CD4-positive, alpha-beta memory T cell (primary cell): ENCODE measurements at regions not wholly inside any gene's neighbourhood (a gene's known extent, or its start where the extent isn't known, plus 50 kb on each side); places are given as distances from the start of the nearest gene placed in this dataset.

Experiments used
- CTCF ChIA-PET: fragments of 350-600 bp; sonication (Branson Sonifier 250); formaldehyde crosslinking; loops from one replicate; lab custom pipeline; 2021; ENCODE audit warnings: inconsistent platforms; ENCODE audit not compliant: partially characterized antibody; lab: Charles Lee
- POLR2A ChIA-PET: fragments of 350-600 bp; sonication (Branson Sonifier 250); formaldehyde crosslinking; loops from one replicate; lab custom pipeline; 2021; ENCODE audit not compliant: partially characterized antibody; lab: Charles Lee
- DNase-seq, 5 donors: peaks; one replicate each; pipeline versions ENCODE4 v3.0.0 to v3.0.0-alpha.2; 2020 to 2022; ENCODE audit warnings: mixed read lengths in 1 of 5
- H3K27ac ChIP-seq: one replicate; pipeline ENCODE4 v1.7.0; 2013; ENCODE audit warnings: low read depth, low read length
- H3K27me3 ChIP-seq: 2 replicates; pipeline ENCODE4 v1.7.0; 2013; ENCODE audit warnings: mild to moderate bottlenecking, low read length, moderate library complexity; ENCODE audit not compliant: insufficient read depth
- H3K36me3 ChIP-seq: 2 replicates; pipeline ENCODE4 v1.7.0; 2013; ENCODE audit warnings: mild to moderate bottlenecking, low read length, moderate library complexity; ENCODE audit not compliant: insufficient read depth
- H3K4me1 ChIP-seq: 2 replicates; pipeline ENCODE4 v1.7.0; 2013; ENCODE audit warnings: mild to moderate bottlenecking, low read length, moderate library complexity; ENCODE audit not compliant: insufficient read depth
- H3K4me3 ChIP-seq, 2 donors: one replicate each; pipeline ENCODE4 v1.7.0; 2013; ENCODE audit warnings: low read length in 2 of 2, mild to moderate bottlenecking in 1 of 2
- H3K9me3 ChIP-seq, 2 donors: one replicate each; pipeline ENCODE4 v1.7.0; 2013; ENCODE audit warnings: low read length in 2 of 2, control low read depth in 1 of 2; ENCODE audit not compliant: control insufficient read depth in 1 of 2
- H3K27ac Mint-ChIP-seq, 7 donors: one replicate each; pipeline ENCODE4 v1.8.0; 2020 to 2021; ENCODE audit warnings: mixed read lengths in 7 of 7, mild to moderate bottlenecking in 6 of 7, inconsistent platforms in 3 of 7, moderate library complexity in 3 of 7
- H3K27me3 Mint-ChIP-seq, 2 donors: one replicate each; pipeline ENCODE4 v1.8.0; 2020 to 2021; ENCODE audit warnings: mixed read lengths in 2 of 2
- H3K36me3 Mint-ChIP-seq, 2 donors: one replicate each; pipeline ENCODE4 v1.8.0; 2020 to 2021; ENCODE audit warnings: mixed read lengths in 2 of 2, inconsistent platforms in 1 of 2, mild to moderate bottlenecking in 1 of 2
- H3K4me1 Mint-ChIP-seq, 4 donors: one replicate each; pipeline ENCODE4 v1.8.0; 2020 to 2021; ENCODE audit warnings: mixed read lengths in 4 of 4, mild to moderate bottlenecking in 1 of 4
- H3K4me3 Mint-ChIP-seq, 8 donors: one replicate each; pipeline ENCODE4 v1.8.0; 2020 to 2021; ENCODE audit warnings: mixed read lengths in 8 of 8, mild to moderate bottlenecking in 7 of 8, moderate library complexity in 6 of 8, inconsistent platforms in 3 of 8
- H3K9me3 Mint-ChIP-seq, 8 donors: one replicate each; pipeline ENCODE4 v1.8.0; 2020 to 2021; ENCODE audit warnings: mixed read lengths in 8 of 8, mild to moderate bottlenecking in 5 of 8, inconsistent platforms in 3 of 8, moderate library complexity in 1 of 8
- intact Hi-C: fragments of 100-400 bp; cut with micrococcal nuclease; formaldehyde crosslinking; loops from one replicate; pipeline ENCODE4 v1.15.1; 2023

DNA sequence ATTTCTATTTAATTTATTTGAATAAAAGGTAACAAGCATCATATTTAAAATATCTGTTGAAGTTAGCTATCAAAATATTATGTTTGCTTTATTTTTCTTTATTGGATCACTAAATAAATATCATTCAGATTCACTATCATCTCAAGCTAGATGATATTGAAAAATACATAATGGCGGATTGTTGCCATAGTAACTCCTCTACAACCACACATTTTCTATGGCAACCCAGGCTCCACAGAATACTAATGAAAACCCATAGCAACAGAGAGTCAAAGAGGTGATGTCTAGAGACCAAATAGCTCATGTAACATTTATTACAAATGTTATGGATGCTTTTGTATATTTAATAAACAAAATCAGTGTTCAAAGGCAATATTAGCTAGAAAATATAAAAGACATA, 148.9 kb upstream of the CDK1 start:
- H3K9me3 Mint-ChIP-seq, result peaks cover 0 to 2% (median 0%) of the 10 kb centered on the region in 8 donors
- H3K4me1 Mint-ChIP-seq, result peaks cover 19 to 39% (median 22%) of the 10 kb centered on the region in 4 donors
- no peak overlapping the region for H3K27ac Mint-ChIP-seq
- Histone ChIP-seq H3K4me1 (no peaks in the 10 kb centered on the region), H3K36me3 (no peaks in the 10 kb centered on the region), H3K9me3 (no peaks in the 10 kb centered on the region), H3K27ac (no peak overlapping the region), H3K27me3 (no peaks in the 10 kb centered on the region), H3K4me3 (no peak overlapping the region)
- H3K4me3 Mint-ChIP-seq, result no peak overlapping the region
- peaks cover 11 to 25% of the 10 kb centered on the region in 2 donors for H3K36me3 Mint-ChIP-seq
- CTCF ChIA-PET, result interaction anchor here (2.3 kb wide), 1 partner anchor 17 kb away, joined by 10 read pairs; no protein-coding TSS in a partner anchor
- peak in 2 of 5 donors; percentile 7 to 24 for DNase-seq
- intact Hi-C loops, result no loop called here
- POLR2A ChIA-PET, result no interaction called here
- peaks cover 0 to 2% of the 10 kb centered on the region in 2 donors for H3K27me3 Mint-ChIP-seq

DNA sequence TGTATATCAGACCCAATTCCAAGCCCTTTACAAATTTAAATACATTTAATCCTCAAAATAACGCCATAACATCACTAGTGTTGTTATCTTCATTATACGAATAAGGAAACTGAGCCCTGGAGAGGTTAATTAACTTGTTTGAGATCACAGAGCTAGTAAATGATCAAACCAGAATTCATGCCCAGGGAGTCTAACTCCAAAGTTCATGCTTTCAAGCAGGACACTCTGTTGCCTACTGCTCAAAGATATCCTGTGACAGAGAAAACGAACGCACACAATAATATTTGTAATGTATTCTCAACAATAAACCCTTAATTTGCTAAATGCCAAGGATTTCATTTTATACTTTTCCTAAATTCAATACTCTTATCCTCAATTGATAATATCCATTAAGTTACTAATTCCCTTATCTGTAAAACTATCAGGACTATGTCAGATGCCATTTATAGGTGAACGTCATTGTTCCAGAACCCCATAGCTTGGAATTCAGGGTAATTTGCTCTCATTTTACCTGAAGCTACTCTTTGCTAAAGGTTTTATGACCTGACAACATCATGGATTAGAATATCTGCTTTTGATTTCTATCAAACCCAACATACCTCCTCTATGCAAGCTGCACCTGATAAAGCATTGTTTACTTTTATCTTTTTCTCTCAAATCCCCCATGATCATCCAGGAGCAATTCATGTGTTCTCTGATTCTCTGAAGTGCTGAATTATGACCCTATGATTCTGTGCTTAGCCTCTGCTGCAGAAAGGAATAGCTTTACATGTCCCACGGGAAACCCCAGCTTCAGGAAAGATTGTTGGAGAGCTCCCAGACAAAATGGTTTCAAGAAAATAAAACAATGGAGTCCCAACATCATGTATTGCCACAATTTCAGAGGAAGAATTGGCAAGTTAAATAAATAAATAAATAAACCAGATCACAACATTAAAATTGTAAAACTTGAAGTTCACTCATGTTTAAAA, 150.2 kb upstream of the CDK1 start:
- H3K36me3 ChIP-seq, result no peaks in the 10 kb centered on the region
- no peak overlapping the region for H3K4me3 ChIP-seq
- Mint-ChIP-seq H3K4me1 (peaks cover 12 to 30% (median 20%) of the 10 kb centered on the region in 4 donors), H3K4me3 (no peak overlapping the region), H3K27ac (peak overlapping the region in 1 of 7 donors; percentile 19), H3K9me3 (peaks cover 0 to 2% (median 0%) of the 10 kb centered on the region in 8 donors), H3K36me3 (peaks cover 7 to 16% of the 10 kb centered on the region in 2 donors), H3K27me3 (peaks cover 0 to 2% of the 10 kb centered on the region in 2 donors)
- no peaks in the 10 kb centered on the region for H3K27me3 ChIP-seq
- no peaks in the 10 kb centered on the region for H3K4me1 ChIP-seq
- H3K27ac ChIP-seq, result no peak overlapping the region
- POLR2A ChIA-PET, result no interaction called here
- no peak for DNase-seq
- intact Hi-C loops, result no loop called here
- CTCF ChIA-PET, result interaction anchor here (0.8 kb wide), 1 partner anchor 18 kb away, joined by 4 read pairs; no protein-coding TSS in a partner anchor
- H3K9me3 ChIP-seq, result no peaks in the 10 kb centered on the region

DNA sequence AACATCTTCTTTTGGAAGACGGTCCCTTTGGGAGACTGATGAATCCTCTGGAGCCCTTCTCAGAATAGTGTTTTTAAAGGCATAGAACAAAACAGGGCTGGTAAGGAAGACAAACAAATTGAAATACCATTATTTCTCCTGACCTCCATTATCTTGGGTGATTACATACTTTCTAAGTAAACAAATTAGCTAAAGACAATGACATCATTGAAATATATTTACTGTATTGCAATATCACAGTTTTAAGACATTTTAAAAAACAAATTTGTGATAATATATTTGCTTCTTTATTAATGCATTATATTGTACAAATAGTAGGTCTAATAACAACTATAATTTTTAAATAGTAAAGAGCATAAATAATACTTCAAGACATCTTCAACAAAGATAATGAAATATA, 152.2 kb upstream of the CDK1 start:
- ChIA-PET POLR2A (no interaction called here), CTCF (interaction anchor here (1.3 to 1.8 kb wide), 2 partner anchors 21 to 23 kb away, joined by 4 to 6 read pairs; no protein-coding TSS in a partner anchor)
- peaks cover 12 to 41% (median 25%) of the 10 kb centered on the region in 4 donors for H3K4me1 Mint-ChIP-seq
- peaks cover 0 to 2% (median 0%) of the 10 kb centered on the region in 8 donors for H3K9me3 Mint-ChIP-seq
- H3K4me3 ChIP-seq, result no peak overlapping the region
- H3K4me1 ChIP-seq, result no peaks in the 10 kb centered on the region
- peaks cover 0 to 2% of the 10 kb centered on the region in 2 donors for H3K27me3 Mint-ChIP-seq
- H3K4me3 Mint-ChIP-seq, result no peak overlapping the region
- H3K27ac ChIP-seq, result no peak overlapping the region
- H3K9me3 ChIP-seq, result no peaks in the 10 kb centered on the region
- DNase-seq, result no peak
- intact Hi-C loops, result no loop called here
- H3K27ac Mint-ChIP-seq, result no peak overlapping the region
- H3K36me3 Mint-ChIP-seq, result peaks cover 7 to 15% of the 10 kb centered on the region in 2 donors
- H3K27me3 ChIP-seq, result no peaks in the 10 kb centered on the region
- H3K36me3 ChIP-seq, result no peaks in the 10 kb centered on the region

DNA sequence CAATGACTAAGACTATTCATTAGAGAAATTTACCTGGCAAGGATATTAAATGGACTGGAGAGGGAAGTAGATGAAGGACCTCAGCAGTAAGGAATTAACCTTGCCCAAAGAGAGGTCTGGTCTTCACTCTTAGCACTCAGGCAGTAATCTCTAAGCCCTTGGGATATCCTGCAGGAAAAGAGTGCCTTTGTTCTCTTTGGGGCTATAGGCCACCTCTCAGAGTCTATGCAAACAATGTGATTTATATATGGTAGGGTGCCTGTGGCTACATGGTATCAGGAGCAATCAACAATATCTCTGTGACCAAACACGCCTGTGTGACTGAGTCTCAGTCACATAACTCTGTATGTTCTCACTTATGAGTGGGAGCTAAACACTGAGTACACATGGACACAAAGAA, 154.7 kb upstream of the CDK1 start:
- no peaks in the 10 kb centered on the region for H3K9me3 Mint-ChIP-seq
- Histone ChIP-seq H3K27me3 (no peaks in the 10 kb centered on the region), H3K36me3 (no peaks in the 10 kb centered on the region), H3K4me3 (no peak overlapping the region), H3K9me3 (no peaks in the 10 kb centered on the region), H3K4me1 (no peaks in the 10 kb centered on the region), H3K27ac (no peak overlapping the region)
- CTCF ChIA-PET, result no interaction called here
- H3K4me1 Mint-ChIP-seq, result peaks cover 8 to 34% (median 22%) of the 10 kb centered on the region in 4 donors
- no peak overlapping the region for H3K27ac Mint-ChIP-seq
- intact Hi-C loops, result no loop called here
- no peaks in the 10 kb centered on the region for H3K27me3 Mint-ChIP-seq
- peaks cover 2 to 7% of the 10 kb centered on the region in 2 donors for H3K36me3 Mint-ChIP-seq
- no peak overlapping the region for H3K4me3 Mint-ChIP-seq
- POLR2A ChIA-PET, result no interaction called here
- no peak for DNase-seq

DNA sequence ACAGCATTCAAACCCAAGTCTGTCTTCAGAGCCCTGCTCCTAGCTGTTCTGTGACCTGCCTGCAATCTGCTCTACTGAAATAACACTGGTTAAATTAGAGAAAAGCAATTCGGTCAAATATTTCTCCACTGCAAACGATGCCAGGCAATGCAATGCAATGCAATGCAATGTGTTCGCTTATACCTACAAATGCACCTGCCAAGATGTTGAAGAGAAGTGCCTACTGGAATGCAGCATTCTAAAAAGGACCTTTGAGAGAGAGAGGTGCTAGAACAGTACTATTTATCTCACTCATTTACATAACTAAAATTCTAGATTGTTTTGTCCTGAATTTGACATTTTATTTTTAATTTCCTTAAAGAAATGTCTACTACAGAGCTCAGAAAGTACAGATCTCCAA, 157.3 kb upstream of the CDK1 start:
- Histone ChIP-seq H3K36me3 (no peaks in the 10 kb centered on the region), H3K9me3 (no peaks in the 10 kb centered on the region), H3K27ac (no peak overlapping the region), H3K27me3 (no peaks in the 10 kb centered on the region), H3K4me1 (no peaks in the 10 kb centered on the region), H3K4me3 (no peak overlapping the region)
- Mint-ChIP-seq H3K4me1 (peaks cover 11 to 46% (median 25%) of the 10 kb centered on the region in 4 donors), H3K27ac (peak overlapping the region in 2 of 7 donors; percentile 5), H3K27me3 (no peaks in the 10 kb centered on the region), H3K4me3 (no peak overlapping the region), H3K9me3 (no peaks in the 10 kb centered on the region), H3K36me3 (peaks cover 0 to 3% of the 10 kb centered on the region in 2 donors)
- no peak for DNase-seq
- CTCF ChIA-PET, result no interaction called here
- POLR2A ChIA-PET, result no interaction called here
- intact Hi-C loops, result no loop called here

DNA sequence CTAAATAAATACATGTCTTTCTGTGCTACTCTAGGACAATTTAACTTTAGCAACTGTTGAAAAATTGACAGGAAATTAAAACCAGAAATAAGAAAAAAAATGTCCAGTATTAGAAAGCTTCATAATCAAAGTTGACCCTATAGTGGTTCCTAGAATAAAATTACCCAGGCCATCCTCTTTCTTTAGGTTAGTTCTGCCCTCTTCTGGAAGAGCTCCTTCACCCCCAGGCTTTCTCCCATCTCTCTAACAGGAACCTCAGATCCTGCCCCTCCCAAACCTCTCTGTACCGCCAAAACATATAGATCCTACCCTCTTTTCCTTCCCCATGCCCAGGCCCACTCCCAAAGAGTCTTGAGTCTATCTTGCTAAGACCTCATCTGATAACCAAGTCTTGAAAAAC, 159.4 kb upstream of the CDK1 start:
- H3K36me3 Mint-ChIP-seq, result peaks cover 0 to 3% of the 10 kb centered on the region in 2 donors
- Histone ChIP-seq H3K27me3 (no peaks in the 10 kb centered on the region), H3K4me1 (no peaks in the 10 kb centered on the region), H3K27ac (no peak overlapping the region), H3K4me3 (no peak overlapping the region), H3K36me3 (no peaks in the 10 kb centered on the region), H3K9me3 (no peaks in the 10 kb centered on the region)
- ChIA-PET POLR2A (no interaction called here), CTCF (no interaction called here)
- no peaks in the 10 kb centered on the region for H3K9me3 Mint-ChIP-seq
- no peak overlapping the region for H3K4me3 Mint-ChIP-seq
- peaks cover 11 to 40% (median 28%) of the 10 kb centered on the region in 4 donors for H3K4me1 Mint-ChIP-seq
- intact Hi-C loops, result no loop called here
- H3K27ac Mint-ChIP-seq, result peak overlapping the region in 1 of 7 donors; percentile 5
- H3K27me3 Mint-ChIP-seq, result no peaks in the 10 kb centered on the region
- DNase-seq, result no peak

DNA sequence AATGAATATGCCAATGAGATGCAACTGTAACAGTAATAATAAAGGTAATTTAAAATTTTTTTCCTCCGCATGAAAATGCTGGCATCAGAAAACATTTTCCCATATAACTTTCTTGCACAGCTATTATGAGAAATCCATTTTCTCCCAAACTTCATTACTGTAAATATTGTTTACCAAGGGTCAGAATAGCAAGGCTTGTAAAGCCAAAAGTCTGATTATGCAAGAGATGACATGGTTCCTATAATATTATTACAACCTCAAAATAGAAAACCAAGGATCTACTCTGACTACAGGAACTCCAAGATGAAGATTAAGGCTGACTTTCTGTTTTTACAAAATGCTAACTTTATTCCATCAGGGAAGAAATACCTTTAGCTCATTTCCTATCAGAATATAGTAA, 162.7 kb upstream of the CDK1 start:
- Mint-ChIP-seq H3K27me3 (no peaks in the 10 kb centered on the region), H3K27ac (no peak overlapping the region), H3K36me3 (peaks cover 13 to 16% of the 10 kb centered on the region in 2 donors), H3K4me1 (peaks cover 17 to 39% (median 27%) of the 10 kb centered on the region in 4 donors), H3K4me3 (no peak overlapping the region), H3K9me3 (no peaks in the 10 kb centered on the region)
- CTCF ChIA-PET, result no interaction called here
- Histone ChIP-seq H3K9me3 (no peaks in the 10 kb centered on the region), H3K4me3 (no peak overlapping the region), H3K27me3 (no peaks in the 10 kb centered on the region), H3K4me1 (no peaks in the 10 kb centered on the region), H3K27ac (no peak overlapping the region), H3K36me3 (no peaks in the 10 kb centered on the region)
- no peak for DNase-seq
- intact Hi-C loops, result no loop called here
- POLR2A ChIA-PET, result no interaction called here
